ENCODE measurements at regions not wholly inside any gene's neighbourhood (a gene's known extent, or its start where the extent isn't known, plus 50 kb on each side); places are given as distances from the start of the nearest gene placed in this dataset.

GRCh38 chr3:18585004-18585968 is 160.1 kb upstream of the SATB1 start:
- H3K27ac Mint-ChIP-seq (ENCODE audit: unreplicated experiment) = no peak overlapping the region
- no peak overlapping the region for H3K4me3 Mint-ChIP-seq
- peaks cover 4% of the 10 kb centered on the region for H3K9me3 Mint-ChIP-seq
- no peak for DNase-seq (ENCODE audit: low read depth, low spot score)
- TF ChIP-seq CTCF (conservative IDR thresholded peaks at IDR 0.05) = no peak
- H3K27me3 Mint-ChIP-seq (ENCODE audit: low read depth) = no peaks in the 10 kb centered on the region
- H3K4me1 Mint-ChIP-seq = peaks cover 14% of the 10 kb centered on the region
- H3K36me3 Mint-ChIP-seq (ENCODE audit: low read depth) = no peaks in the 10 kb centered on the region

GRCh38 chr3:18580268-18580667 is 155.1 kb upstream of the SATB1 start:
- H3K9me3 Mint-ChIP-seq = peaks cover 7% of the 10 kb centered on the region
- TF ChIP-seq CTCF (conservative IDR thresholded peaks at IDR 0.05) = no peak
- H3K27ac Mint-ChIP-seq (ENCODE audit: unreplicated experiment) = peak overlapping the region; percentile 75
- H3K4me1 Mint-ChIP-seq = no peaks in the 10 kb centered on the region
- no peaks in the 10 kb centered on the region for H3K27me3 Mint-ChIP-seq (ENCODE audit: low read depth)
- no peaks in the 10 kb centered on the region for H3K36me3 Mint-ChIP-seq (ENCODE audit: low read depth)
- no peak for DNase-seq (ENCODE audit: low read depth, low spot score)
- H3K4me3 Mint-ChIP-seq = no peak overlapping the region

- H3K27ac Mint-ChIP-seq (ENCODE audit: unreplicated experiment) = no peak overlapping the region
- H3K27me3 Mint-ChIP-seq (ENCODE audit: low read depth) = no peaks in the 10 kb centered on the region
- no peaks in the 10 kb centered on the region for H3K4me1 Mint-ChIP-seq
- H3K9me3 Mint-ChIP-seq = peaks cover 7% of the 10 kb centered on the region
- no peak overlapping the region for H3K4me3 Mint-ChIP-seq
- no peak for DNase-seq (ENCODE audit: low read depth, low spot score)
- H3K36me3 Mint-ChIP-seq (ENCODE audit: low read depth) = no peaks in the 10 kb centered on the region
- TF ChIP-seq CTCF (conservative IDR thresholded peaks at IDR 0.05) = no peak
These were observed 154.5 kb upstream of the SATB1 start for GRCh38 chr3:18579661-18580060.

GRCh38 chr3:18575573-18575972 is 150.4 kb upstream of the SATB1 start:
- peaks cover 3% of the 10 kb centered on the region for H3K9me3 Mint-ChIP-seq
- no peak for DNase-seq (ENCODE audit: low read depth, low spot score)
- H3K27ac Mint-ChIP-seq (ENCODE audit: unreplicated experiment) = no peak overlapping the region
- no peaks in the 10 kb centered on the region for H3K27me3 Mint-ChIP-seq (ENCODE audit: low read depth)
- H3K36me3 Mint-ChIP-seq (ENCODE audit: low read depth) = no peaks in the 10 kb centered on the region
- no peaks in the 10 kb centered on the region for H3K4me1 Mint-ChIP-seq
- no peak overlapping the region for H3K4me3 Mint-ChIP-seq
- TF ChIP-seq CTCF (conservative IDR thresholded peaks at IDR 0.05) = no peak

- no peak for TF ChIP-seq CTCF (conservative IDR thresholded peaks at IDR 0.05)
- H3K36me3 Mint-ChIP-seq (ENCODE audit: low read depth) = no peaks in the 10 kb centered on the region
- peaks cover 3% of the 10 kb centered on the region for H3K9me3 Mint-ChIP-seq
- no peak overlapping the region for H3K27ac Mint-ChIP-seq (ENCODE audit: unreplicated experiment)
- no peak overlapping the region for H3K4me3 Mint-ChIP-seq
- no peak for DNase-seq (ENCODE audit: low read depth, low spot score)
- no peaks in the 10 kb centered on the region for H3K27me3 Mint-ChIP-seq (ENCODE audit: low read depth)
- H3K4me1 Mint-ChIP-seq = no peaks in the 10 kb centered on the region
These were observed 147.7 kb upstream of the SATB1 start for GRCh38 chr3:18572809-18573208.

Measured in neural crest cell (in vitro differentiated cells).